Tibial nerve (tissue), 3 donors: ENCODE measurements at regions not wholly inside any gene's neighbourhood (a gene's known extent, or its start where the extent isn't known, plus 50 kb on each side); places are given as distances from the start of the nearest gene placed in this dataset.

Experiments used
- CTCF ChIP-seq, 5 experiments: fragments of 200-600 bp in 3 of 5; fragments of 450-650 bp in 2 of 5; sonication (generic) in 3 of 5; IDR thresholded peaks; one replicate each; pipeline ENCODE4 v1.5.1; 2016 to 2019; ENCODE audit warnings: antibody characterized with exemption in 5 of 5, mild to moderate bottlenecking in 3 of 5, moderate library complexity in 2 of 5
- POLR2A ChIP-seq, 2 donors: fragments of 450-650 bp; IDR thresholded peaks; one replicate each; pipeline ENCODE4 v1.6.1; 2017; ENCODE audit warnings: antibody characterized with exemption in 2 of 2, mild to moderate bottlenecking in 2 of 2, moderate library complexity in 2 of 2

GRCh38 chr5:88944751-88945531, 62.0 kb upstream of the MEF2C start:
- TF ChIP-seq POLR2A (IDR thresholded peaks at IDR 0.05) (no peak), CTCF (IDR thresholded peaks at IDR 0.05) (no peak)
